CD14-positive monocyte (primary cell): ENCODE measurements at regions not wholly inside any gene's neighbourhood (a gene's known extent, or its start where the extent isn't known, plus 50 kb on each side); places are given as distances from the start of the nearest gene placed in this dataset.

ENCODE experiments used
- DNase-seq, 3 donors: peaks; one replicate each; pipeline ENCODE4 v3.0.0-alpha.2; 2011 to 2022
- H2AFZ ChIP-seq: 2 replicates; pipeline ENCODE4 v1.6.0; 2012; ENCODE audit warnings: mild to moderate bottlenecking, low read depth, low read length, inconsistent platforms; ENCODE audit not compliant: insufficient read depth, poor library complexity, severe bottlenecking
- H3K27ac ChIP-seq, 2 donors: 1 replicate in 1 of 2; 2 replicates in 1 of 2; pipeline ENCODE4 v1.5.1; 2012 to 2013; ENCODE audit warnings: low read length in 2 of 2, control low read depth in 1 of 2, inconsistent platforms in 1 of 2, low read depth in 1 of 2, mild to moderate bottlenecking in 1 of 2
- H3K27me3 ChIP-seq, 2 donors: one replicate each; pipeline versions ENCODE4 v1.6.0 to v1.6.1; 2011 to 2013; ENCODE audit warnings: low read length in 2 of 2; ENCODE audit not compliant: control insufficient read depth in 2 of 2, insufficient read depth in 2 of 2
- H3K36me3 ChIP-seq, 2 donors: replicated peaks in 1 of 2; 1 replicate in 1 of 2; 2 replicates in 1 of 2; pipeline versions ENCODE4 v1.5.1 to v1.6.1; 2012 to 2013; ENCODE audit warnings: low read length in 2 of 2, control low read depth in 1 of 2, inconsistent platforms in 1 of 2, mild to moderate bottlenecking in 1 of 2; ENCODE audit not compliant: insufficient read depth in 2 of 2, control insufficient read depth in 1 of 2
- H3K4me1 ChIP-seq, 2 donors: 1 replicate in 1 of 2; 2 replicates in 1 of 2; pipeline versions ENCODE4 v1.5.1 to v1.6.1; 2012 to 2013; ENCODE audit warnings: low read length in 2 of 2, control low read depth in 1 of 2, inconsistent platforms in 1 of 2, mild to moderate bottlenecking in 1 of 2, moderate library complexity in 1 of 2; ENCODE audit not compliant: insufficient read depth in 2 of 2, control insufficient read depth in 1 of 2
- H3K4me2 ChIP-seq: replicated peaks from 2 replicates; pipeline ENCODE3; 2012; ENCODE audit warnings: low read length, moderate library complexity, mild to moderate bottlenecking; ENCODE audit not compliant: poor library complexity, severe bottlenecking; ENCODE audit errors: extremely low read depth
- H3K4me3 ChIP-seq, 3 experiments: fragments of 200-600 bp in 1 of 3; sonication (generic) in 1 of 3; replicated peaks in 1 of 3; 1 replicate in 2 of 3; 2 replicates in 1 of 3; pipeline ENCODE4 v1.5.1; 2011 to 2013; ENCODE audit warnings: low read length in 3 of 3, mild to moderate bottlenecking in 3 of 3, control low read depth in 2 of 3, low read depth in 2 of 3, inconsistent platforms in 1 of 3, moderate library complexity in 1 of 3
- H3K79me2 ChIP-seq: 2 replicates; pipeline ENCODE4 v1.6.0; 2012; ENCODE audit warnings: mild to moderate bottlenecking, control low read depth, inconsistent platforms, low read length, moderate library complexity; ENCODE audit not compliant: insufficient read depth
- H3K9ac ChIP-seq: 2 replicates; pipeline ENCODE4 v1.6.0; 2017; ENCODE audit warnings: low read length, mild to moderate bottlenecking; ENCODE audit not compliant: insufficient read depth, poor library complexity, severe bottlenecking
- H3K9me3 ChIP-seq, 2 donors: replicated peaks in 1 of 2; 1 replicate in 1 of 2; 2 replicates in 1 of 2; pipeline versions ENCODE4 v1.5.1 to v1.6.1; 2012 to 2013; ENCODE audit warnings: low read length in 2 of 2, control low read depth in 1 of 2; ENCODE audit not compliant: control insufficient read depth in 1 of 2, insufficient read depth in 1 of 2
- H4K20me1 ChIP-seq: 2 replicates; pipeline ENCODE4 v1.6.0; 2012; ENCODE audit warnings: mild to moderate bottlenecking, low read length, control low read depth, moderate library complexity; ENCODE audit not compliant: insufficient read depth
- H3K27ac Mint-ChIP-seq, 7 donors: one replicate each; pipeline ENCODE4 v1.8.0; 2020; ENCODE audit warnings: mild to moderate bottlenecking in 7 of 7, mixed read lengths in 7 of 7, moderate library complexity in 6 of 7, inconsistent platforms in 2 of 7
- H3K27me3 Mint-ChIP-seq, 3 donors: one replicate each; pipeline ENCODE4 v1.8.0; 2021 to 2022; ENCODE audit warnings: low read depth in 3 of 3, mild to moderate bottlenecking in 3 of 3, mixed read lengths in 3 of 3, moderate library complexity in 3 of 3, inconsistent platforms in 1 of 3
- H3K36me3 Mint-ChIP-seq, 2 donors: one replicate each; pipeline ENCODE4 v1.8.0; 2020; ENCODE audit warnings: mixed read lengths in 2 of 2, inconsistent platforms in 1 of 2, mild to moderate bottlenecking in 1 of 2
- H3K4me1 Mint-ChIP-seq: one replicate; pipeline ENCODE4 v1.8.0; 2020; ENCODE audit warnings: mild to moderate bottlenecking, mixed read lengths
- H3K4me3 Mint-ChIP-seq, 2 donors: one replicate each; pipeline ENCODE4 v1.8.0; 2020; ENCODE audit warnings: mild to moderate bottlenecking in 2 of 2, mixed read lengths in 2 of 2, moderate library complexity in 1 of 2
- H3K9me3 Mint-ChIP-seq, 7 donors: one replicate each; pipeline ENCODE4 v1.8.0; 2020 to 2022; ENCODE audit warnings: mixed read lengths in 7 of 7, mild to moderate bottlenecking in 6 of 7, moderate library complexity in 6 of 7, inconsistent platforms in 2 of 7
- CTCF ChIP-seq: fragments of 200-600 bp; IDR thresholded peaks from one replicate; pipeline ENCODE4 v1.8.0; 2022; ENCODE audit warnings: antibody characterized with exemption, mild to moderate bottlenecking
- WGBS: methylation state at CpG from one replicate; pipeline ENCODE4 v1.1.5; 2013; ENCODE audit warnings: missing lambda C conversion rate; ENCODE audit not compliant: insufficient coverage; 5-methylcytosine and 5-hydroxymethylcytosine counted together
- intact Hi-C, 2 donors: fragments of 100-400 bp; cut with micrococcal nuclease; formaldehyde crosslinking; loops; one replicate each; pipeline versions ENCODE4 v1.15.0 to v1.15.1; 2023

- no peaks in the 10 kb centered on the region for H3K36me3 ChIP-seq
- H3K4me2 ChIP-seq: no peak overlapping the region
- DNase-seq: no peak
- no peaks in the 10 kb centered on the region for H3K4me1 ChIP-seq
- H3K4me3 Mint-ChIP-seq: no peak overlapping the region
- no peak overlapping the region for H3K27ac Mint-ChIP-seq
- H3K79me2 ChIP-seq: no peaks in the 10 kb centered on the region
- no peak overlapping the region for H3K9ac ChIP-seq
- H3K36me3 Mint-ChIP-seq: no peaks in the 10 kb centered on the region
- no peak overlapping the region for H3K27ac ChIP-seq
- no peaks in the 10 kb centered on the region for H3K27me3 ChIP-seq
- TF ChIP-seq CTCF: no peak
- peaks cover 0 to 8% (median 5%) of the 10 kb centered on the region in 7 donors for H3K9me3 Mint-ChIP-seq
- no peaks in the 10 kb centered on the region for H3K9me3 ChIP-seq
- WGBS: 78% methylated on average over 1 of the region's 6 CpGs
- H4K20me1 ChIP-seq: no peaks in the 10 kb centered on the region
- H3K4me3 ChIP-seq: no peak overlapping the region
- peaks cover 0 to 1% (median 0%) of the 10 kb centered on the region in 3 donors for H3K27me3 Mint-ChIP-seq
- H3K4me1 Mint-ChIP-seq: no peaks in the 10 kb centered on the region
- no peak overlapping the region for H2AFZ ChIP-seq
- intact Hi-C loops: no loop called here
These were observed 273.1 kb downstream of the MRPL39 start for GRCh38 chr21:25334046-25334730.

- Histone ChIP-seq H3K4me2 (no peak overlapping the region), H3K27me3 (no peaks in the 10 kb centered on the region), H3K27ac (no peak overlapping the region), H3K4me1 (no peaks in the 10 kb centered on the region), H2AFZ (no peak overlapping the region), H3K9me3 (no peaks in the 10 kb centered on the region), H3K4me3 (no peak overlapping the region), H3K79me2 (no peaks in the 10 kb centered on the region), H3K36me3 (no peaks in the 10 kb centered on the region), H3K9ac (no peak overlapping the region), H4K20me1 (no peaks in the 10 kb centered on the region)
- H3K4me1 Mint-ChIP-seq: no peaks in the 10 kb centered on the region
- no peak for TF ChIP-seq CTCF
- peaks cover 0 to 9% (median 5%) of the 10 kb centered on the region in 7 donors for H3K9me3 Mint-ChIP-seq
- no peaks in the 10 kb centered on the region for H3K36me3 Mint-ChIP-seq
- DNase-seq: no peak
- no peak overlapping the region for H3K27ac Mint-ChIP-seq
- no CpG with 5 or more reads among the region's 1 CpG for WGBS
- H3K4me3 Mint-ChIP-seq: no peak overlapping the region
- intact Hi-C loops: no loop called here
- peaks cover 0 to 1% (median 0%) of the 10 kb centered on the region in 3 donors for H3K27me3 Mint-ChIP-seq
These were observed 276.0 kb downstream of the MRPL39 start for GRCh38 chr21:25331286-25331685.
